ENCODE measurements at regions not wholly inside any gene's neighbourhood (a gene's known extent, or its start where the extent isn't known, plus 50 kb on each side); places are given as distances from the start of the nearest gene placed in this dataset.

DNA sequence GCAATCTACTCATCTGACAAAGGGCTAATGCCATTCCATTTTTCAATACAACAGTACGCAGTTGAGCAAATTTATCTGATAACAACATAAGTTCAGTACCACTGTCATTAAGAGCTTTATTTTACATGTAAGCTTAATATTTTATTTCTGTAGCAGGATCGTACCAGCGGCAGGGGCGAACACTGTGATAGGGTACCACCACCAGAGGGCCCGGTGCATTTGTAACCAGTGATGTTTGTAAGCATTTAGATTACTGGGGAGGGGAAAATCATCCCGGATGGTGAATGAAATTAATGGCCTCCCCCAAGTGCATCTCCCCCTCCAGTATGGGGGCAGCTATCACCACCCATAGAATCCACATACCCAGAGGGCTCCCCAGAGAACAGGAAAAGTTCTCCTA, 179.0 kb downstream of the ADGRA3 start:
- no peak overlapping the region for H3K27ac ChIP-seq
- H3K36me3 ChIP-seq, result no peaks in the 10 kb centered on the region
- 96% methylated on average over 5 of the region's 6 CpGs for WGBS (ENCODE audit: insufficient coverage, low coverage, low lambda C conversion rate, missing lambda C conversion rate)
- no peak for ATAC-seq
- no peak for DNase-seq
- H3K4me3 ChIP-seq, result no peak overlapping the region
- peaks cover 0 to 6% (median 0%) of the 10 kb centered on the region in 4 donors for H3K4me1 ChIP-seq
- TF ChIP-seq POLR2A (IDR thresholded peaks at IDR 0.05), result no peak
- intact Hi-C loops (cut with DNase I), result no loop called here
- H3K9me3 ChIP-seq, result no peaks in the 10 kb centered on the region
- no peaks in the 10 kb centered on the region for H3K27me3 ChIP-seq

DNA sequence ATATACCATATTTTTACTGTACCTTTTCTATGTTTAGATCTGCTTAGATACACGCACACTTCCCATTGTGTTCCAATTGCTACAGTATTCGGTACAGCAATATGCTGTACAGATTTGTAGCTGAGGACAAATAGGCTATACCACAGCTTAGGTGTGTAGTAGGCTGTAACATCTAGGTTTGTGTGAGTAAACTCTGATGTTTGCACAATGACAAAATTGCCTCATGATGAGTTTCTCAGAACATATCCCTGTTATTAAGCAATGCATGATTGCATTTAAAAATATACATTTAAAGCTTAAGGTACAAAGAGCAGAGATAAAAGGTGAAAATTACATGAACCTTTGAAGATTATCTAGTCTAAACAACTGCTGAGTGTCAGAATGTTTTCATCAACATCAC, 181.7 kb downstream of the ADGRA3 start:
- Histone ChIP-seq H3K36me3 (no peaks in the 10 kb centered on the region), H3K27ac (no peak overlapping the region), H3K9me3 (no peaks in the 10 kb centered on the region), H3K4me3 (no peak overlapping the region), H3K27me3 (no peaks in the 10 kb centered on the region), H3K4me1 (peaks cover 0 to 6% (median 0%) of the 10 kb centered on the region in 4 donors)
- intact Hi-C loops (cut with DNase I), result no loop called here
- TF ChIP-seq, protein P1, sequence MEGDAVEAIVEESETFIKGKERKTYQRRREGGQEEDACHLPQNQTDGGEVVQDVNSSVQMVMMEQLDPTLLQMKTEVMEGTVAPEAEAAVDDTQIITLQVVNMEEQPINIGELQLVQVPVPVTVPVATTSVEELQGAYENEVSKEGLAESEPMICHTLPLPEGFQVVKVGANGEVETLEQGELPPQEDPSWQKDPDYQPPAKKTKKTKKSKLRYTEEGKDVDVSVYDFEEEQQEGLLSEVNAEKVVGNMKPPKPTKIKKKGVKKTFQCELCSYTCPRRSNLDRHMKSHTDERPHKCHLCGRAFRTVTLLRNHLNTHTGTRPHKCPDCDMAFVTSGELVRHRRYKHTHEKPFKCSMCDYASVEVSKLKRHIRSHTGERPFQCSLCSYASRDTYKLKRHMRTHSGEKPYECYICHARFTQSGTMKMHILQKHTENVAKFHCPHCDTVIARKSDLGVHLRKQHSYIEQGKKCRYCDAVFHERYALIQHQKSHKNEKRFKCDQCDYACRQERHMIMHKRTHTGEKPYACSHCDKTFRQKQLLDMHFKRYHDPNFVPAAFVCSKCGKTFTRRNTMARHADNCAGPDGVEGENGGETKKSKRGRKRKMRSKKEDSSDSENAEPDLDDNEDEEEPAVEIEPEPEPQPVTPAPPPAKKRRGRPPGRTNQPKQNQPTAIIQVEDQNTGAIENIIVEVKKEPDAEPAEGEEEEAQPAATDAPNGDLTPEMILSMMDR (IDR thresholded peaks at IDR 0.05), result no peak
- TF ChIP-seq POLR2A (IDR thresholded peaks at IDR 0.05), result no peak
- WGBS (ENCODE audit: insufficient coverage, low coverage, low lambda C conversion rate, missing lambda C conversion rate), result 97% methylated on average over 2 of the region's 2 CpGs
- DNase-seq (no peak), ATAC-seq (peak in 1 of 4 donors; percentile 74)

DNA sequence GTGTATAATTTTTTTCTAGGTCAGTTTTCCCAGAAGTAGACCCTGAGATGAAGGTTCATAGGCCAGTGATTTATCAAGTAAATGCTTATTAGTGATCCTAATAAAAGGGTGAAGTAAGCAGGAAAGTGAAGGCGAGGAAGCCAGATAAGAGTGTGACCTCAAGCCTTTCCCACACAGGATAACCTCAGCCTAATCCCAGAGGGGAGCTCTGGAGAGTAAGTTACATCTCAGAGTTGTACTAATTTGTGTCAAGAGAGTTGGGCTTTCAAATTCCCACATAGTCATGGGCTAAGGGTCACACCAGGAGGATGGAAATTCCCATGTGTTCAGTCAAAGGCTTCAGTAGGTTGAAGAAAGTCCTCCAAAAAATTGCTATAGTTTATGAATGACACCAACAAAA, 191.4 kb downstream of the ADGRA3 start:
- DNase-seq (no peak), ATAC-seq (no peak)
- no peaks in the 10 kb centered on the region for H3K27me3 ChIP-seq
- intact Hi-C loops (cut with DNase I), result no loop called here
- 70% methylated on average over 1 of the region's 1 CpG for WGBS (ENCODE audit: insufficient coverage, low coverage, low lambda C conversion rate, missing lambda C conversion rate)
- no peaks in the 10 kb centered on the region for H3K4me1 ChIP-seq
- TF ChIP-seq, protein P1 (IDR thresholded peaks at IDR 0.05), result no peak
- no peak for TF ChIP-seq POLR2A (IDR thresholded peaks at IDR 0.05)
- no peaks in the 10 kb centered on the region for H3K36me3 ChIP-seq
- no peaks in the 10 kb centered on the region for H3K9me3 ChIP-seq
- H3K4me3 ChIP-seq, result no peak overlapping the region
- H3K27ac ChIP-seq, result no peak overlapping the region

DNA sequence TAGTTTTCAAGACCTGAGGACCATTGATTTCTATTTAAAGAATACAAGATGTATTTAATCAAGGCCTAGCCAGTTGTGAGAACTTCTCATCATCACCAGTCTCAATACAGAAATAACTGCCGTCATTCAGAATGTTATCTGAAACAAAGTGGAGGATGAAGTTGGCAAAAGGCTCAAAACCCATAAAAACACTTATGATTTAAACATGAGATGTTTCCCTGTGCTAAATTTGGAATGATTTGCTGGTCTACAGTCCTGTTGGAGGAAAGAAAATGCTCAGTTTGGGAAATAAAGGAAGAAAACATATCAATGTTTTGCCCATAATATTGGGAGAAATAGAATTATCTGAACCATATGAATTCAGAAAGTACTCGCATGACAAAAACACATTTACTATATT, 192.2 kb downstream of the ADGRA3 start:
- intact Hi-C loops (cut with DNase I), result no loop called here
- H3K9me3 ChIP-seq, result no peaks in the 10 kb centered on the region
- no peaks in the 10 kb centered on the region for H3K36me3 ChIP-seq
- no peaks in the 10 kb centered on the region for H3K4me1 ChIP-seq
- no peak for DNase-seq
- no peak overlapping the region for H3K27ac ChIP-seq
- ATAC-seq, result no peak
- TF ChIP-seq, protein P1 (IDR thresholded peaks at IDR 0.05), result no peak
- no peak for TF ChIP-seq POLR2A (IDR thresholded peaks at IDR 0.05)
- H3K4me3 ChIP-seq, result no peak overlapping the region
- no peaks in the 10 kb centered on the region for H3K27me3 ChIP-seq
- 85% methylated on average over 2 of the region's 2 CpGs for WGBS (ENCODE audit: insufficient coverage, low coverage, low lambda C conversion rate, missing lambda C conversion rate)

DNA sequence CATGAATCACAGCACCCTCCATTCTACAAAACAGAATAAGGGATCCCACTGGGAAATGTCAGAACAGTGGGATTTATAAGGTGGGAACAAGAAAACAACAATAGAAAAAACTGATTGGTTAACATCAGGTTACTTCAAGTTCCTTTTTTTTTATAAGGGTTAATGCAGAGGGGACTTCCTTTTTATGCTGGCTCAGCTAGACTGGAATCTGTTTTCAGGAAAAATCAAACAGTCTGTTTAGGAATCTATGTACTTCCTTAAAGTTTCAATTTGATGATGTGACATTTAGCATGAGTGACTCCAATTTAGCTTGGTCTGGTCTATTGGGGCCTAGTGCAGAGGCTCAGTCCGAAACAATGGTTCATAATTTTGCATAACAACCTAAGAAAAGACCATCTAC, 192.9 kb downstream of the ADGRA3 start:
- no peaks in the 10 kb centered on the region for H3K27me3 ChIP-seq
- H3K36me3 ChIP-seq, result no peaks in the 10 kb centered on the region
- TF ChIP-seq POLR2A (IDR thresholded peaks at IDR 0.05), result no peak
- TF ChIP-seq, protein P1 (IDR thresholded peaks at IDR 0.05), result no peak
- intact Hi-C loops (cut with DNase I), result no loop called here
- H3K9me3 ChIP-seq, result no peaks in the 10 kb centered on the region
- ATAC-seq, result no peak
- no peak overlapping the region for H3K4me3 ChIP-seq
- no peak overlapping the region for H3K27ac ChIP-seq
- H3K4me1 ChIP-seq, result no peaks in the 10 kb centered on the region
- WGBS (ENCODE audit: insufficient coverage, low coverage, low lambda C conversion rate, missing lambda C conversion rate), result 50% methylated on average over 1 of the region's 1 CpG
- DNase-seq, result no peak
